C4-2B (cell line): ENCODE measurements at regions not wholly inside any gene's neighbourhood (a gene's known extent, or its start where the extent isn't known, plus 50 kb on each side); places are given as distances from the start of the nearest gene placed in this dataset.

Source experiments
- H3K27ac ChIP-seq: fragments of 450-650 bp; 2 replicates; pipeline ENCODE4 v1.5.1; 2017
- CTCF ChIP-seq: fragments of 450-650 bp; conservative IDR thresholded peaks from 2 replicates; pipeline ENCODE4 v1.5.1; 2017; ENCODE audit warnings: mild to moderate bottlenecking
- ZFX ChIP-seq: fragments of 450-650 bp; IDR thresholded peaks from 2 replicates; pipeline ENCODE4 v1.6.1; 2017

DNA sequence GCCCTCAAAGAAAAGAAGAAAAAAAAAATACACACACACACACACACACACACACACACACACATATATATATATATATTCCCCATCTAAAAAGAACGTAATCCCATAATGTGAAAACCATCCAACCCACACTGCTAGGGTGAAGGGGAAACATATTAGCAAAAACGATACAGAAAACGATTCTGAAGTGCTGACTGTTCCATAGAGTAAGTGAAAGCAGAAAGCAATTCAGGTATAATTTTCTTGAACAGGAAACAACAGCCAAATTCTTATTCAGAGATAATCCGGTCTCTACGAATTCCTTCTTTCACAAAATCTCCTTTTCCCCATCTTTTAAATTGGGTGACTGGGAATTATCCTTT, 393.5 kb downstream of the NOVA1 start:
- TF ChIP-seq ZFX (no peak), CTCF (no peak)
- H3K27ac ChIP-seq, result no peak overlapping the region

DNA sequence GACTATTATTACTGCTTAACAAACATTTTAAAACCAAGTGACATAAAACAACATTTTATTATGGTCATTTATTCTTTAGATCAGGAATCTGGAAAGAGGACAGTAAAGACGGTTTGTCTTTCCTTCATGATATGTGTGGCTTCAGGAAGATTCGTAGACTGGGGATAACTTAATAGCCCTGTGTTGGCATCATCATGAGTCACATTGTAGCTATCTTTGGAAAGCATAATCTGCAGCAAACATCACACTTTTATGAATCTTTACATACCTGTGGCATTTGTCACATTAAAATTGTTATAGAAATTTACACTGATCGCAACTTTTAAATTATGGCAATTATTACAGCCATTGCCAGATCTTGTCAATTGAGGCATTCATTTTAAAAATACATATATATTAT, 397.1 kb downstream of the NOVA1 start:
- H3K27ac ChIP-seq, result no peak overlapping the region
- no peak for TF ChIP-seq CTCF
- TF ChIP-seq ZFX, result no peak

DNA sequence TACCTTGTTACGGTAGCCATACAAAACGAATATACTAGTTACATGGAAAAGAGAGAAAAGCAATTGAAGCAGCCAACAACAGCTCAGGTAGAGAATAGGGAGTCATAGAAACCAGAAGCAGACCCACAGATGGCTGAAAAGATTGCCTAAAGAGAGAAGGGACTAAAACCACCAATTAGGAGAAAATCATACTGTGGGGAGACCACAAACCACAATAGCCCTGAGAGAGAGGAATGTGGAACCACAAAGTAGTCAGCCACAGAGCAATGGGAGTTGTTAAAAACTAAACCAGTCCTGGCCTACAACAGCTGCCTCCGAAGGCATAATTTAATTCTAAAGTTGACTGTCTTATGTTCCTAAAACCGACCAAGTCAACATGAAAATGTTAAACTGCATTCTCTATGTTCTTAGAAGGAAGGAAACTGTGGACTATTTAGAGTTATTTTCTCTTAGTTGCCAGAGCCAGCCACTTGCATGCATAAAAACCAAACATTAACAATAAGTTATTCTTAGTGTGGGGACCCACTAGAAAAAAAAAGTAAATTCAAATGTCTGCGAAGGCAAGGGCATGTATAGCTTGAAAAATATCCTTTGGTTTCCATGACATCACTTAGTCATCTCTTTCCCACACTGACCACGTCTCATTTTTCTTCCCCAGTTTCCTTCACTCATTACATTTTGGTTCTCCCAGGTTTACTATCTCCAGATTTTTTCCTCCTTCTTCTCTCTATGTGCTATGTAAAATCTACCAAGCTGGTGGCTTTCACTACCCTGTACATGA, 398.1 kb downstream of the NOVA1 start:
- H3K27ac ChIP-seq, result no peak overlapping the region

DNA sequence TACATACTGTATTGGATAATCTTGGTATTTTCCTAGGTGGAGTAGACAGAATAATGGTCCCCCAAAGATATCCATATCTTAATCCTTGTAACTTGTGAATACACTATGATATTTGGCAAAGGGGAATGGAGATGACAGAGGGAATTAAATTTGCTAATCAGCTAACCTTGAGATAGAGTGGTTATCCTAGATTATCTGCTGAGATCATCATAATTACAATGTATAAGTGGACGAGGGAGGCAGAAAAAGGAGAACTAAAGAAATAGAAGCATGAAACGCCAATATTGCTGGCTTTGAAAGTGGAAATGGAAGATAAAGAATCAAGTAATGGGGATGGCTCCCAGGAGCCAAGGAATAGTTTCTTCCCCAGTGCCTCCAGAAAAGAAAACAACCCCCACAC, 398.7 kb downstream of the NOVA1 start:
- H3K27ac ChIP-seq, result no peak overlapping the region
- TF ChIP-seq ZFX (no peak), CTCF (no peak)

More for the DNA sequence above, 398.1 kb downstream of the NOVA1 start:
- no peak for TF ChIP-seq CTCF

DNA sequence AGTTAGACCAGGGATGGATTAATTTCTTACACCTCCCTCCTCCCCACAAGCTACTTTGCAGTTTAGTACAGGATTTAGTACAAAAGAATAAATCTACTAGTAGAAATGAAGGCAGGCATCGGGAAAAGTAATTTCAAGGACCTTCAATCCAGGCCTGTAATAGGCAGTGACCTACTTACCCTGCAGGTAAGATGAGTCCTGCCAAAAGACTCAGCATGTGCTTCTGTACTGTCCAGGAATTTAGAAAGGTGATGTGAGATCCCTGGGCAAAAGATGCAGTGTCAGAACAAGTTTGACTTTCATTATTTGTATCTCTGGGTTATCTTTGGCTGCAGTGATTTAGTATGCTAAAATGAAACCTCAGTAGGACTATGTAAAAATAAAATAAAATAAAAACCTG, 403.0 kb downstream of the NOVA1 start:
- TF ChIP-seq CTCF (no peak), ZFX (no peak)
- H3K27ac ChIP-seq, result no peak overlapping the region

- TF ChIP-seq ZFX (no peak), CTCF (no peak)
- no peak overlapping the region for H3K27ac ChIP-seq
Measured at GRCh38 chr14:26191671-26192070, 406.2 kb downstream of the NOVA1 start.

DNA sequence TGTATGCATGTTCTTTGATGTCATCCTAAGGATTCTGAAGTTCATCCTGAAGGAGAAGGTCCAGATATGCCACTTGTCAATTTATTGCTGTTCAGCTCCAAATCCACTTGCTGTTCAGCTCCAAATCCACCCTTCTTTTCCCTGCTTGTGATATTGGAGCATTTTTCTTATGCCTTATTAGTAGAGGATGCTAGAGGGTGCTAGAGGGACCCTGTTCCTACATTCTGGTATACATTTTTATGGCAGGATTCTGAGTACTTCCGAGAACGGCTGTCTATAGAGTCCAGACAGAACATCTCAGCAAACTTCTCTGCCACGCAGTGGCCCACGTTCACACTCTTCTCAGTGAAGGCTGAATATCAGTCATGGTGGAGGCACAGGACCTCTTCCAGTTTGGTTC, 406.7 kb downstream of the NOVA1 start:
- H3K27ac ChIP-seq, result no peak overlapping the region
- TF ChIP-seq CTCF (peak; percentile 19; the same call in 1 of the 2 replicates), ZFX (no peak)
